ENCODE measurements at regions not wholly inside any gene's neighbourhood (a gene's known extent, or its start where the extent isn't known, plus 50 kb on each side); places are given as distances from the start of the nearest gene placed in this dataset.

- TF ChIP-seq POLR2A (IDR thresholded peaks at IDR 0.05) (no peak), CTCF (IDR thresholded peaks at IDR 0.05 in 4 of 5, conservative IDR thresholded peaks at IDR 0.05 in 1 of 5) (no peak)
Measured at GRCh38 chr13:85260896-85261295, 538.3 kb downstream of the SLITRK6 start.
